Duodenal mucosa (tissue), 2 donors: ENCODE measurements at regions not wholly inside any gene's neighbourhood (a gene's known extent, or its start where the extent isn't known, plus 50 kb on each side); places are given as distances from the start of the nearest gene placed in this dataset.

Experiments
- H3K27ac ChIP-seq: one replicate; pipeline ENCODE4 v1.7.0; 2013; ENCODE audit warnings: low read depth, low read length
- H3K27me3 ChIP-seq, 2 donors: one replicate each; pipeline ENCODE4 v1.7.0; 2013; ENCODE audit warnings: low read length in 2 of 2, control low read depth in 1 of 2; ENCODE audit not compliant: insufficient read depth in 2 of 2, control insufficient read depth in 1 of 2
- H3K36me3 ChIP-seq, 2 donors: one replicate each; pipeline ENCODE4 v1.7.0; 2013; ENCODE audit warnings: low read length in 2 of 2, control low read depth in 1 of 2; ENCODE audit not compliant: insufficient read depth in 2 of 2, control insufficient read depth in 1 of 2
- H3K4me1 ChIP-seq, 2 donors: one replicate each; pipeline ENCODE4 v1.7.0; 2013; ENCODE audit warnings: low read length in 2 of 2, control low read depth in 1 of 2; ENCODE audit not compliant: insufficient read depth in 2 of 2, control insufficient read depth in 1 of 2
- H3K4me3 ChIP-seq, 2 donors: one replicate each; pipeline ENCODE4 v1.7.0; 2013; ENCODE audit warnings: low read length in 2 of 2, low read depth in 1 of 2
- H3K9ac ChIP-seq, 2 donors: one replicate each; pipeline ENCODE4 v1.7.0; 2013; ENCODE audit warnings: low read length in 2 of 2, low read depth in 1 of 2
- H3K9me3 ChIP-seq, 2 donors: one replicate each; pipeline ENCODE4 v1.7.0; 2013; ENCODE audit warnings: low read length in 2 of 2, control low read depth in 1 of 2; ENCODE audit not compliant: control insufficient read depth in 1 of 2

DNA sequence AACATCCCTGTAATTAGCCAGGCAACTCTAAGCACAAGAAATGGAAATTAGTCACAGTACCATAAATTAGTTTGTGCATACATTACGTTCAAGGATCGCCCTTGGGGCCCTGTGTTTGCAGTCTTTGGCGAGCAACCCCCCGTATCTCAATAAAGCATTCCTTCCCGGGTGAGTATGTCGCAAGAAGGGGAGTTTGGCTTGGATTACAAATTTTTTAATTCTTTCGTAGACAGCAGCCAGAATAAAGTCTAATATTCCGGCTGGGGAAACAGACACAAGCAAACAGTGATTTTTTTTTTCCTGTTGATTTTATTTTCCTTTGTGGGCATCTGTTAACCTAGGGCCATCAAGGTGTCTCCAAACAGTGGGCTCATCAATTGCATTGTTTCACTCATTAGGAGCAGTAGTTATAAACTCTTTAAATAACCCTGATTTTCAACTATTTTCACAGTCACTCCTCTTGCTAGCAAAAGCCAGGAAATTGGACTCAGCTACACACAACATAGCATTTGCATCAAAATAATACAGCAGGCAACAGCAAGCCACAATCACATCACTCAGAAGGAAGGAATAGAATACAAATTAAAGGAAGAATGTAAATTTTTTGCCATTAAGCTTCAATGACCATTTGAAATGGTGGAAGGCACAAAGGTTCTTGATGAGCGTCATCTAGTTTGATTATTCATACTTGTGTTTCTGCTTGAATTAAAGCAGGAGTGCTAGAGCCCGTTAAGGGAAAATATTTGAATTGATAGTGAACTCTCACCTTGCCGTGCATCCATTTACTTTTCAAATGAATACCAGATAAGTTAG is 85.3 kb downstream of the LINC00237 start:
- no peaks in the 10 kb centered on the region for H3K36me3 ChIP-seq
- H3K4me1 ChIP-seq, result no peaks in the 10 kb centered on the region
- H3K27ac ChIP-seq, result no peak overlapping the region
- H3K27me3 ChIP-seq, result peaks cover 3 to 5% of the 10 kb centered on the region in 2 donors
- H3K4me3 ChIP-seq, result no peak overlapping the region
- H3K9me3 ChIP-seq, result no peaks in the 10 kb centered on the region
- no peak overlapping the region for H3K9ac ChIP-seq

DNA sequence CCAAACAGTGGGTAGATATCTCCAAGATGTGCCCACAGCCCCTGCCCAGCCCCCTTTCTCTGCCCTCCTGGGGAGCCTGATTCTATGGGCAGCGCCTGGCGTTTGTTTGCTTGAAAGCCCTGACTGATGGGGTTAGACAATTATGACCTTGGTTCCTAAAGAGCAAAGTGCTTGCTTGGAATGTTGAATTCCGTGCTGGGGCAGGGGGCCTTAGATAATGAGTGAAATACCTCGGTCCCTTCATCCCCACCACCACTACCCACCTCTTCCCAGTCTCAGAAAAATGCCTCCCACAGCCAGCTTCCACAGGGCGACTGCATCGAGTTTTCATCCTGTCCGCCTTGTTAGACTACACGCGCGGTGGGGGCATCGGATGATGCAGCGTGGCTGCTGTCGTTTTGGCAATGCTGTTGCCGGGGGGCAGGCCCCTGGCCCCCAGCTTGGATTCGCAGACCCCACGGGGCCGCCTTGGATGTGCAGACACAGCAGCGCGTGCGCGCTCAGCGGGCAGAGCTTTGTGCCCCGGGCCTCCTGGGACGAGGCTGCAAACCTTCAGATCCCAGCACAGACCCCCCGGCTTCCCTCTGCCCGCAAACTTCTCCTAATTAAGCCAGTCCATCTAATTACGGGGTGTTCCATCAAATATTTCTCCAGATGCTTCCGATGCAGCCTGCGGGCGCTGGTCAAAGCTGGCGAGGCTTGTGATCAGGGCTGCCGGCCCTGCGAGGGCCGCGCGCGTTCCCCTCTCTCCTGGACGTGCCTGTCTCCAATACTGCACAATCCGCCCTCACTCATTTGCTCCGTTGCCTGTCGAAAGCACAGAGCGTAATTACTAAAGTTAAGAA is 86.1 kb downstream of the LINC00237 start:
- Histone ChIP-seq H3K4me1 (no peaks in the 10 kb centered on the region), H3K27ac (no peak overlapping the region), H3K36me3 (no peaks in the 10 kb centered on the region), H3K9ac (no peak overlapping the region), H3K27me3 (peaks cover 3 to 5% of the 10 kb centered on the region in 2 donors), H3K9me3 (no peaks in the 10 kb centered on the region), H3K4me3 (no peak overlapping the region)

DNA sequence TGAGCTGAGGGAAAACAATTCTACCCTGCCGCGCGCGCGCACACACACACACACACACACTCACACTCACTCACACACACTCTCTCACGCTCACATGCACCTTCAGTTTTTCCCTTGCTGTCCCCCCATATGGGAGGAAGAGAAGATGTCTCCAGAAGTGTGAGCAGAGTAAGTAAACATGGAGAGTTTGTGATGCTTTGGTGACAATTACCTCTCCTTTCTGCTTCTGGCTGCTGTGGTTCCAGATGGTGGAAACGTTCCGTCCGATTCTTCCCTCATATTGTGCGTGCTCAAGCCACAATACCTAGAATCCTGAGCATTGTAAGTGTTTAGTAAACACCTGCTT is 86.7 kb downstream of the LINC00237 start:
- Histone ChIP-seq H3K36me3 (no peaks in the 10 kb centered on the region), H3K27ac (no peak overlapping the region)

DNA sequence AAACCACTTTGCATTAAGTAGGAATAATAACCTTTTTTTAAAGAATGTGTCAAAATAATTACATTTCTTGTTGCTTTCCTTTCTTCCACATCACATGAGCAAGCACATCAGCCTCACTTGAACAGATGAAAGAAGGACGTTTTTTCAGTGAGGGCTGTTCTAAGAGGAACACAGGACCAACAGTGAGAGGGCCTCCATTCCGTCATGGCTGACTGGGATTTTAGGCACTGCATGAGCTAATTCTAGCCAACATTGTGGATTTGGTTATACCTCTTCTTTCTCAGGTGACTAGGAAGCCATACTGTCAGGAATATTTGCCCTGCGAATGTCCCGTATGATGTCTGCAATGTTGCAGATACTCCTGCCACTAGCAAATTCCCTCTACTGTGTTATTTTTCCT is 87.6 kb downstream of the LINC00237 start:
- Histone ChIP-seq H3K4me3 (no peak overlapping the region), H3K9ac (no peak overlapping the region), H3K27me3 (peaks cover 3 to 5% of the 10 kb centered on the region in 2 donors), H3K36me3 (no peaks in the 10 kb centered on the region), H3K27ac (no peak overlapping the region), H3K4me1 (no peaks in the 10 kb centered on the region), H3K9me3 (no peaks in the 10 kb centered on the region)

More for the DNA sequence above, 86.7 kb downstream of the LINC00237 start:
- H3K4me1 ChIP-seq, result no peaks in the 10 kb centered on the region
- no peak overlapping the region for H3K4me3 ChIP-seq
- H3K9me3 ChIP-seq, result no peaks in the 10 kb centered on the region
- H3K27me3 ChIP-seq, result peaks cover 3 to 5% of the 10 kb centered on the region in 2 donors
- H3K9ac ChIP-seq, result no peak overlapping the region

DNA sequence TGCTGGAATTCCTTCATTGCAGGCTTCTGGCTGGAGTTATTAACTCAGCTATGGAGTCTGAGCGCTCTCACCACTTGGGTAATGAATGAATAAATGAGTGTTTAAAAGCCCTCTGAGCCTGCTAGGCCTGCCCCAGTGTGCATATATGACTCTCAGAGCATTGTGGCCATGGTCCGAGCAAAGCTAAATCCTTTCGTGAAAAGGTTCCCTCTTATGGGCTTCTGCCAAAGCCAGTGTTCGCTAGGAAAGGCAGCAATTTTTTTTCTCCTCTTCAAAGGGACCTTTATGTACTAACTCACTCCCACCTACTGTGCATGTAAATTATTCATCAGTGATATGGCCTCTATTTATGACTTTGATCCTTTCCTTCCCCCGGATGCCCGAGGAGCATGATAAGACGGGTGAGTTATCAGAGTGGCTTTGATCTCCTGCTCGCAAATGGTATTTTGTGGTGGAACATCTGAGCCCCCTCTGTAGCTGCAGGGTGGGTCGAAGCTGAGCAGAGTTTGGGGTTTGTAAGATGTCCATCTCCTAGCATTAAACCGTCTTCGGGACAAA is 88.6 kb downstream of the LINC00237 start:
- H3K9ac ChIP-seq, result no peak overlapping the region
- no peaks in the 10 kb centered on the region for H3K9me3 ChIP-seq
- H3K4me1 ChIP-seq, result no peaks in the 10 kb centered on the region
- no peaks in the 10 kb centered on the region for H3K36me3 ChIP-seq
- H3K27ac ChIP-seq, result no peak overlapping the region
- H3K4me3 ChIP-seq, result no peak overlapping the region
- peaks cover 3 to 5% of the 10 kb centered on the region in 2 donors for H3K27me3 ChIP-seq

DNA sequence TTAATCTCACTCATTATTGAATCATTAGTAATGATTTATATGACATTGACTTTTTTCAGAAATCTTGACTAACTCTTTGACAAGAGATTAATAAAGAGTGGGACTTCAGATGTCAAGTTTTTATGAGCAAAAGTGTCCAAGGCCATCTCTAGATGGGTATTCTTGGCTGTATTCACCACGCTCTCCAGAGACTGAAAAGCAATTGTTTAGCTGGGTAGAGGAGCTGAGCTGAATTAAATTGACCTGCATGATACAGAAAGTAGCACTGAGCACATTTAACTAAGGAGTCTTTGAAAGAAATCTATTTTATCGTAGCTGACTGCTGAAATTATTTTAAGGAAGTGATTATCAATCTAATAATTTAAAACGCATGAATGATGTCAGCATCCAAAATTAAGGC is 89.4 kb downstream of the LINC00237 start:
- no peak overlapping the region for H3K4me3 ChIP-seq
- no peaks in the 10 kb centered on the region for H3K9me3 ChIP-seq
- no peak overlapping the region for H3K9ac ChIP-seq
- no peaks in the 10 kb centered on the region for H3K36me3 ChIP-seq
- H3K27ac ChIP-seq, result no peak overlapping the region
- no peaks in the 10 kb centered on the region for H3K4me1 ChIP-seq
- peaks cover 3 to 5% of the 10 kb centered on the region in 2 donors for H3K27me3 ChIP-seq

DNA sequence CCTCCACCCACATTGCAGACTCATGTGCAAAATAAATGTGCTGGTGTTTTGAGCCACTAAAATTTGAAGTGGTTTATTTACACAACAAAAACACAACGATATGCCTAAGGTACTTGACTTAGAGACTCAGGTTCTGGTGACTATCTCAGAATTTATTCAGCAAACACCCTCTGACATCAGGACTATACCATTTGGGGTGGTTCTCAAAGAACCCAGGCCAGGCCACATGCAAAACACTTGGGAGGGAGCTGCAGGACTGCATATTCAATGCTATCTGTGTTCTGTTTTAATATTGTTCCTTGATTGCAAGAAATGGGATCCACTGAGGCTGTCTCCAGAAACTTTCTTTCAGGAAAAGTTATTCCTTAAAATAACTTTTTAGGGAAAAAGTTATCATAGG is 91.6 kb downstream of the LINC00237 start:
- no peak overlapping the region for H3K9ac ChIP-seq
- H3K9me3 ChIP-seq, result no peaks in the 10 kb centered on the region
- no peak overlapping the region for H3K4me3 ChIP-seq
- no peaks in the 10 kb centered on the region for H3K36me3 ChIP-seq
- H3K4me1 ChIP-seq, result no peaks in the 10 kb centered on the region
- H3K27ac ChIP-seq, result no peak overlapping the region
- peaks cover 0 to 3% of the 10 kb centered on the region in 2 donors for H3K27me3 ChIP-seq

DNA sequence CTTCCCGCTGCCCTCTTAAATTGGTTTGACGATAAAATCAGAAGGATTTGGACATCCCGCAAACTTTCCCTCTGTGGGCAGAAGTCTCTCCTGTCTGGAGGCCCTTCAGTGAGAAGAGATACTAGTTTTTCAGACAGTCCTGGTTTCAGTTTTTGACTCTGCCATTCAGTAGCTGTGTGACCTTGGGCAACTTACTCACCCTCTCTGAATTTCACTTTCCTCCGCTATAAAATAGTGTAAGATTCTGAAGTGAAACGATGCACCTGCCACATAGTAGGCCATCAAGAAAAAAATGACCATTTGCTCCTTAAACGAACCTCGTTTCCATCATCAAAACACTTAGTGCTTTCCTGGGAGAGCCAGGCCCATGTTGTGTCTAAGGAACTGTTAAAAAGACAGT is 97.2 kb downstream of the LINC00237 start:
- no peak overlapping the region for H3K4me3 ChIP-seq
- no peaks in the 10 kb centered on the region for H3K9me3 ChIP-seq
- no peaks in the 10 kb centered on the region for H3K4me1 ChIP-seq
- H3K36me3 ChIP-seq, result no peaks in the 10 kb centered on the region
- H3K27ac ChIP-seq, result no peak overlapping the region
- no peak overlapping the region for H3K9ac ChIP-seq
- no peaks in the 10 kb centered on the region for H3K27me3 ChIP-seq

DNA sequence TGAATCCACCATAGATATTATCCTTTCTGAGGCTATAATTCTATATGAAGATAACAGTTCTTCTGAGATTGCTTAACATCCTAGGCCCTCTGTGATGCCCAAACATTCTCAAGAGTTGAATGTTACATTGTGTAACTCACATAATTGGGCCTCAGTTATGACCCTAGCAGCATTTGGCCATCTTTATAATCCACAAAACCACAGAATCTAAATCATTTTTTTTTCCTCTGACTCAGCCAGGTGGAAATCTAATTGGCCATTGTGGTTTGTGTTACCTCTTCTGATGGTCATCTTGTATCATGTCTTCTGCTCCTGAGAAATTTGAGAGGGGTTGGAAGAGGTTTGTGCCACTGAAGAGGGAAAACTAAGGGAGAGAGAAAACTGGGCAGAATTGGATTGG is 99.5 kb downstream of the LINC00237 start:
- no peaks in the 10 kb centered on the region for H3K27me3 ChIP-seq
- no peak overlapping the region for H3K9ac ChIP-seq
- H3K4me3 ChIP-seq, result no peak overlapping the region
- H3K9me3 ChIP-seq, result no peaks in the 10 kb centered on the region
- no peaks in the 10 kb centered on the region for H3K4me1 ChIP-seq
- no peak overlapping the region for H3K27ac ChIP-seq
- no peaks in the 10 kb centered on the region for H3K36me3 ChIP-seq

DNA sequence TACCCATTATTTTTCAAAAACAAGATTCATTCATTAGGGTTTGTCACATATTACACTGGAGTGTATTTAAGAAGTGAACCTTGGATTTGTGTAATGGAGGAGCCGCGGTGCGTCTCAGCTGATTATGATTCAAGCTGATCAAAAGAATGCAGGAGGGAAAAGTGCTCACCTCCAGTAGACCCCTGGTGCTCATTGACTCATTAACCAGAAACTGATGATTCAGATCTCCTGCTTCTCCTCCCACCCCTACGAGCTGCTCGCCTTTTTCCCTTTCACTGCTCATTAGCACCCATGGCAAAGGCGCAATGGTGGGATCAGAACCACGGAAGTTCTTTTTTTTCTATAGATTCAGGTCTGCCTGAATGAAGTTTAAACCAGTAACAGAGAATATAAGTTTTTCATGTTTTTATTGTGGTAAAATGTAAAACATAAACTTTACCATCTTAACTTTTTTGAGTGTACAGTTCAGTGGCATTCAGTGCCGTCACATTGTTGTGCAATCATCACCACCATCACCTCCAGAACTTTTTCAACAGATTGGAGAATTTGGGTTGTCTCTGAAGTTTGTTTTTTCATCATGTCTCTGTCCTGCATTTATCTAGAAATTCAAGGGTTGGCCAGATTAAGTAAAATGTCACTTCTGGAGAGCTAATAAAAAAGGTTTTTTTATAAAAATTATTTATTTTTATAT is 101.6 kb downstream of the LINC00237 start:
- Histone ChIP-seq H3K27me3 (no peaks in the 10 kb centered on the region), H3K27ac (no peak overlapping the region), H3K36me3 (no peaks in the 10 kb centered on the region), H3K4me3 (no peak overlapping the region), H3K9me3 (no peaks in the 10 kb centered on the region), H3K4me1 (no peaks in the 10 kb centered on the region), H3K9ac (no peak overlapping the region)
